Choroid plexus epithelial cell (primary cell): ENCODE measurements at regions not wholly inside any gene's neighbourhood (a gene's known extent, or its start where the extent isn't known, plus 50 kb on each side); places are given as distances from the start of the nearest gene placed in this dataset.
A peak's percentile ranks its signal among the peaks of the same experiment; 100 is the strongest.

Source experiments
- DNase-seq: peaks from one replicate; pipeline ENCODE4 v3.0.0-alpha.2; 2010; ENCODE audit warnings: low read depth
- H3K4me3 ChIP-seq: 2 replicates; pipeline ENCODE4 v1.5.1; 2011; ENCODE audit warnings: low read depth, mild to moderate bottlenecking, control low read depth, low read length, moderate library complexity
- TF ChIP-seq, protein P1 (sequence below): conservative IDR thresholded peaks from 2 replicates; pipeline ENCODE4 v1.5.1; 2011; ENCODE audit warnings: low read depth, mild to moderate bottlenecking, control low read depth, inconsistent platforms, low read length, moderate library complexity

DNA sequence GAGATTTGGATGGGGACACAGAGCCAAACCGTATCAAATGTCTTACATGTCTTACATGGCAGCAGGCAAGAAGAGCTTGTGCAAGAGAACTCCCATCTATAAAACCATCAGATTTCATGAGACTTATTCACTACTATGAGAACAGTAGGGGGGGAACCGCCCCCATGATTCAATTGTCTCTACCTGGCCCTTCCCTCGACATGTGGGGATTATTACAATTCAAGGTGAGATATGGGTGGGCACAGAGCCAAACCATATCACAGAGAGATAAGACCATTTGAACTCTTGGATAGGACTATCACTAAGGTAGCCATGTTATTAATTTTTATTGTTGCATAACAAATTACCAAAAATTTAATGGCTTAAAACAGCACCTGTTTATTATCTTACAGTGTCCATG lies 611.7 kb downstream of the SOX6 start:
- no peak overlapping the region for H3K4me3 ChIP-seq

DNA sequence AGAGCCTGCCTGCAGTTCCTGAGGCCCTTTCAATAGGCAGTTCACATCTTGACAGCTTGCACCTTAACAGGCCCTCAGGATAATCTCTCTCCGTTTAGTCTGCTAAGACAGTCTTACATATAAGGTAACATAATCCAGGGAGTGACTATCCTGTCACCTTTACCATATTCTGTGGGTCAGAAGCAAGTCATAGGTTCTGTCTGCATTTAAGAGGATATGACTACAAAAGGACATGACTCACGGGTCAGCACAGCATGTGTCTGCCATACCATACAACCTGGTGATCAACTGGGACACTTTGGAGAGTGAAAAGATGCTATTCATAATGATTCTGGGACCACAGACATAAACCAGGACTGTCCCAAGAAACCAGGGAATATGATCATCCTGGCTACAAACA lies 611.1 kb downstream of the SOX6 start:
- TF ChIP-seq, protein P1, sequence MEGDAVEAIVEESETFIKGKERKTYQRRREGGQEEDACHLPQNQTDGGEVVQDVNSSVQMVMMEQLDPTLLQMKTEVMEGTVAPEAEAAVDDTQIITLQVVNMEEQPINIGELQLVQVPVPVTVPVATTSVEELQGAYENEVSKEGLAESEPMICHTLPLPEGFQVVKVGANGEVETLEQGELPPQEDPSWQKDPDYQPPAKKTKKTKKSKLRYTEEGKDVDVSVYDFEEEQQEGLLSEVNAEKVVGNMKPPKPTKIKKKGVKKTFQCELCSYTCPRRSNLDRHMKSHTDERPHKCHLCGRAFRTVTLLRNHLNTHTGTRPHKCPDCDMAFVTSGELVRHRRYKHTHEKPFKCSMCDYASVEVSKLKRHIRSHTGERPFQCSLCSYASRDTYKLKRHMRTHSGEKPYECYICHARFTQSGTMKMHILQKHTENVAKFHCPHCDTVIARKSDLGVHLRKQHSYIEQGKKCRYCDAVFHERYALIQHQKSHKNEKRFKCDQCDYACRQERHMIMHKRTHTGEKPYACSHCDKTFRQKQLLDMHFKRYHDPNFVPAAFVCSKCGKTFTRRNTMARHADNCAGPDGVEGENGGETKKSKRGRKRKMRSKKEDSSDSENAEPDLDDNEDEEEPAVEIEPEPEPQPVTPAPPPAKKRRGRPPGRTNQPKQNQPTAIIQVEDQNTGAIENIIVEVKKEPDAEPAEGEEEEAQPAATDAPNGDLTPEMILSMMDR = no peak
- peak; percentile 9 for DNase-seq

More for the DNA sequence above, 611.7 kb downstream of the SOX6 start:
- DNase-seq = no peak
- TF ChIP-seq, protein P1 = no peak

DNA sequence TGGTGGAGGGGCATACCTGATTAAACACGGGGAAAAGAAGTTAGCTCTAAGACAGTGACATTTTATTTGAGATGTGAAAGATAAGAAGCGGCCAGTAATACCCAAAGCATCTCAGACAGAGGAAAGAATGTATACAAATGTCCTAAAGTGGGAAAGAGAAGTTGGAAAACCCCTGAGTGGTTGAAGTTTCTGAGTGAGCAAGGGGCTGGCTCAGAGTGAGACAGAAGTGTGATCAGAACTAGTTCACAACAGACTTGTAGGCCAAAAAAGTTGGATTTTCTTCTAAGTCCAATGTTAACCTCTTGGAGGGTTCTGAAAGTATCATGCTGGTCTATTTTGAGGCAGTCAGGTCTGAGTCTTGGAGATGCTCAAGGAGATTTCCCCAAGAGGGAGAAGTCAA lies 608.7 kb downstream of the SOX6 start:
- DNase-seq = peak; percentile 7
- TF ChIP-seq, protein P1 = no peak
- H3K4me3 ChIP-seq = no peak overlapping the region

More for the DNA sequence above, 611.1 kb downstream of the SOX6 start:
- no peak overlapping the region for H3K4me3 ChIP-seq

DNA sequence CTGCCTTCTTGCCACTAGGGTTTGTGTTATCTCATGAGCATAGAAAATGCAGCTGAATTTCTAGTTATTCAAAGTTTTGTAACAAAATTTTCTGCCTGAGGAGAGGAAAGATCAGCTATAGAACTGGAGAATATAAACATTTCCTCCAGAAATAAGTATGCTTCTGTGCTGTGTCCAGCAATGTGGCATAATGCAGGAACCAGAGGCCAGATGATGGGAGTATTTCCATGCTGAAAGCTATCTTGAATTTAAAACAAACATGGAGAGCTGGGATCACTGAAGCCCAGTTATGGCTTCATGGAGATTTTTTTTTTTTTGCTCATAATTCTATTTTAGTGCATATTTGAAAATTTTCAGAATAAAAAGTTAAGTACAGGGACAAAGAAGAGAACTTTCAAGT lies 608.2 kb downstream of the SOX6 start:
- DNase-seq = no peak

DNA sequence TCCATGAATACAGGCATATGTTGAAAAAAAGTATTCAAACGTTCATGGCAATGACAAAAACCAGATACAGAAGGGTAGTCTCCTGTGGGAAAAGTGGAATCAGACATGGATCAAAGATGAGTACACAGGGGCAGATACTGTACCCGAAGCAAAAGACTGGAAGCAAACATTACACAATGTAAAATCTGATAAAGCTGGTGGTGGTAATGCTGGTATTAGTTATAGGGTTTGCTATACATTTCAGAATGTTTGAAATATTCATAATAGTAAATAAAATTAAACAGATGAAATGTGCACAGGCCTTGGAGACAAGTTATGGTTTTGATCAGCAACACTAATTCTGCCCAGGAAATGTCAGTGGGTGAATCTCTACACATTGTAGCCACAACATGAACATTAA lies 607.6 kb downstream of the SOX6 start:
- TF ChIP-seq, protein P1 = no peak
- DNase-seq = no peak
- H3K4me3 ChIP-seq = no peak overlapping the region

More for the DNA sequence above, 608.2 kb downstream of the SOX6 start:
- H3K4me3 ChIP-seq = no peak overlapping the region
- TF ChIP-seq, protein P1 = no peak

DNA sequence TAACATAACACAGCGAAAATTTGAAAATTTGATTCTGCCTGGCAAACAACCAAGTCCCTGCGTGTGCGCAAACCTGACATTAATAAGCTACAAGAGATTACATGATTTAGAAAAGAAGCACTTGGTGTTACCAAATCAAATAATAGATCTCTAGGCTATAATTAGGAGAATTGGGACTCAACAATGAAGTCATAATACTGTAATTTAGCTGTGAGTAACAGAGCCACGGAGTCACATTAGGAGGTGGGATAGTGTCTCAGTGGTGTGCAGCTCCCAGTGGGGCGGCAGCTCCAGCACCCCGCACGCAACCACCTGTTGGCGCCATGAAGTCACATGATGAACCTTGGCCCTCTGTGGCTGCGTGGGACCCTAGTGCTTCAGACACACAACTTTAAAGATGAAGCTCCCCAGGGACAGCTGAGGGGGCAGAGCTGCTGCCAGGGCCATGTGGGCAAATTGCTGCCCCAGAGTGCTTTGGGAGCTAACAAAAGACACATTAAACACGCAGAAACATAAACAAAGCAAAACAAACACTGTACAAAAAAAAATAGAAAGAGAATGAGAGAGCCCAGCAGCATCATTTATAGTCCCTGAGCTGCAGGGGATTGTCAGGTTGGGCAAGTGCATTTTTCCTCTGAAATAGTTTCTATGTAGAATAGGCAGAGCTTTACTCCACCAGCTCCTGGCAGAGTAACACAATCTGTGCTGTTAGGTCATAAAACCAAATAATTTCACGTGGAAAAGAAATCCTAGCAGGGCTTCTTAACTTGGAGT lies 605.6 kb downstream of the SOX6 start:
- TF ChIP-seq, protein P1 = no peak
- DNase-seq = no peak
- no peak overlapping the region for H3K4me3 ChIP-seq

DNA sequence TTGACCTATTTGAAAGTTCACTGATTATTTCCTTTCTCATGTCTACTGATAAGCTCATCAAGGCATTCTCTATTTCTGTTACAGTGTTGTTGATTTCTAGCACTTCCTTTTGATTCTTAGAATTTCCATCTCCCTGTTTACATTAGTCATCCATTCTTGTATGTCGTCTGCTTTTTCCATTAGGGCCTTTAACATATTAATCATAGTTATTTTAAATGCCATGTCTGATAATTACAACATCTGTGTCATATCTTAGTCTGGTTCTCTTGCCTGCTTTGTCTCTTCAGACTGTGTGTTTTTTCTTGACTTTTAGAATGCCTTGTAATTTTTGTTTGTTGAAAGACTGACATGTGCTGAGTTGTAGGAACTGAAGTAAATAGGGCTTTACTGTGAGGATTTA lies 602.1 kb downstream of the SOX6 start:
- no peak overlapping the region for H3K4me3 ChIP-seq
- no peak for DNase-seq
- TF ChIP-seq, protein P1 = no peak
